ENCODE measurements at regions not wholly inside any gene's neighbourhood (a gene's known extent, or its start where the extent isn't known, plus 50 kb on each side); places are given as distances from the start of the nearest gene placed in this dataset.

DNA sequence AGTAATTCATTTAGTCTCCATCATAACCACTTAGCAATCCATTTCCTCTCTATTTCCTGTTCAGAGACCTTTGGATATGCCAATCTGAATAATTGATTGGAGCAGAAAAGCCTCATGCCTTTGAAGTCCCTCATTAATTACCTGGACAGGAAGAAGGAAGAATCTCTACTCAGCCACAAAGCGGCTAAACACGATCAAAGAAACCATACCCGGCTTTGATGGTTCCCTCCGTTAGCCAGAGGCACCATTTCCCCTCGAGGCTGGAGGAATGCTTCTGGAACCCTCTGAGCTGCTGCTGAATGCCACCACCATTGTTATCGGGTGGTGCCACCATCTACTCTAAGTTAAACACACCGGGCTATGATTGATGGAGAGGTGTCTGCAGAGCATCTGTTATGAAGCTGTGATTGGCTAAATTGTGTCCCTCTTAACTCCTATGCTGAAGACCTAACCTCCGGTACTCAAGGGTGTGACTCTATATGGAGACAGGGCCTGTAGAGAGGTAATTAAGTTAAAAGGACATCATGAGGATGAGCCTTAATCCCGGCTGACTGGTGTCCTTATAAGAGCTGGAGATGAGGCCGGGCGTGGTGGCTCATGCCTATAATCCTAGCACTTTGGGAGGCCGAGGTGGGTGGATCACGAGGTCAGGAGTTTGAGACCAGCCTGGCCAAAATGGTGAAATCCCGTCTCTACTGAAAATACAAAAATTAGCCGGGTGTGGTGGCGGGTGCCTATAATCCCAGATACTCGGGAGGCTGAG lies 168.6 kb downstream of the CTTN start:
- Mint-ChIP-seq H3K4me1 (peaks cover 23% of the 10 kb centered on the region), H3K9me3 (peaks cover 2% of the 10 kb centered on the region), H3K27ac (no peak overlapping the region), H3K27me3 (ENCODE audit: insufficient read depth, low read depth) (peaks cover 2% of the 10 kb centered on the region), H3K36me3 (no peaks in the 10 kb centered on the region), H3K4me3 (no peak overlapping the region)
- Histone ChIP-seq H3K36me3 (no peaks in the 10 kb centered on the region), H4K20me1 (ENCODE audit: low read depth) (no peaks in the 10 kb centered on the region), H3K4me1 (peaks cover 14% of the 10 kb centered on the region), H3K27ac (no peak overlapping the region), H3K9ac (no peak overlapping the region), H3K79me2 (ENCODE audit: low read depth) (no peaks in the 10 kb centered on the region), H3K9me3 (ENCODE audit: low read depth) (no peaks in the 10 kb centered on the region), H2AFZ (replicated peaks) (no peak overlapping the region), H3F3A (ENCODE audit: low read depth) (peaks cover 4% of the 10 kb centered on the region), H3K4me3 (no peak overlapping the region), H3K4me2 (no peak overlapping the region), H3K27me3 (no peaks in the 10 kb centered on the region)
- DNase-seq (ENCODE audit: low spot score) = no peak
- TF ChIP-seq, protein P1, sequence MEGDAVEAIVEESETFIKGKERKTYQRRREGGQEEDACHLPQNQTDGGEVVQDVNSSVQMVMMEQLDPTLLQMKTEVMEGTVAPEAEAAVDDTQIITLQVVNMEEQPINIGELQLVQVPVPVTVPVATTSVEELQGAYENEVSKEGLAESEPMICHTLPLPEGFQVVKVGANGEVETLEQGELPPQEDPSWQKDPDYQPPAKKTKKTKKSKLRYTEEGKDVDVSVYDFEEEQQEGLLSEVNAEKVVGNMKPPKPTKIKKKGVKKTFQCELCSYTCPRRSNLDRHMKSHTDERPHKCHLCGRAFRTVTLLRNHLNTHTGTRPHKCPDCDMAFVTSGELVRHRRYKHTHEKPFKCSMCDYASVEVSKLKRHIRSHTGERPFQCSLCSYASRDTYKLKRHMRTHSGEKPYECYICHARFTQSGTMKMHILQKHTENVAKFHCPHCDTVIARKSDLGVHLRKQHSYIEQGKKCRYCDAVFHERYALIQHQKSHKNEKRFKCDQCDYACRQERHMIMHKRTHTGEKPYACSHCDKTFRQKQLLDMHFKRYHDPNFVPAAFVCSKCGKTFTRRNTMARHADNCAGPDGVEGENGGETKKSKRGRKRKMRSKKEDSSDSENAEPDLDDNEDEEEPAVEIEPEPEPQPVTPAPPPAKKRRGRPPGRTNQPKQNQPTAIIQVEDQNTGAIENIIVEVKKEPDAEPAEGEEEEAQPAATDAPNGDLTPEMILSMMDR (IDR thresholded peaks at IDR 0.05) = no peak
- TF ChIP-seq EZH2phosphoT487 (IDR thresholded peaks at IDR 0.05) = no peak
- no peak for TF ChIP-seq EZH2 (IDR thresholded peaks at IDR 0.05)

DNA sequence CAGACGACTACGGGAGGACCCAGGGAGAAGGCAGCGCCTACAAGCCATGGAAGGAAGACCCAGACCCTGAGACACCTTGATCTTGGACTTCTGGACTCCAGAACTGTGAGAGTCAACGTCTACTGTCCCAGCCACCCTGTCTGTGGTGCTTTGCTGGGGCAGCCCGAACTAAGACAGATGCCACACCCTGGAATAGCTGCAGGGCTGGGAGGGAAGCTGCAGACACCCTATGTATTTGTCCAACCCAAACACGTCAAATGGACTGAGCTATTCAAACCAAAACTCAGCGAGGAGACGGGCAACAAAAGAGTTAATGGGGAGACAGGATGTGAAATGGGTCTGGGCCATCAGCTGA lies 169.3 kb downstream of the CTTN start:
- Histone ChIP-seq H3K27me3 (no peaks in the 10 kb centered on the region), H3K9ac (no peak overlapping the region), H3K4me1 (peaks cover 14% of the 10 kb centered on the region), H3K4me3 (no peak overlapping the region), H4K20me1 (ENCODE audit: low read depth) (no peaks in the 10 kb centered on the region), H3K4me2 (peak overlapping the region; percentile 63), H3K27ac (no peak overlapping the region), H3K36me3 (no peaks in the 10 kb centered on the region), H2AFZ (replicated peaks) (peak overlapping the region; percentile 63), H3K79me2 (ENCODE audit: low read depth) (no peaks in the 10 kb centered on the region), H3F3A (ENCODE audit: low read depth) (peaks cover 4% of the 10 kb centered on the region), H3K9me3 (ENCODE audit: low read depth) (no peaks in the 10 kb centered on the region)
- no peak for DNase-seq (ENCODE audit: low spot score)
- Mint-ChIP-seq H3K27me3 (ENCODE audit: insufficient read depth, low read depth) (peaks cover 4% of the 10 kb centered on the region), H3K27ac (peak overlapping the region; percentile 43), H3K9me3 (peaks cover 2% of the 10 kb centered on the region), H3K4me3 (peak overlapping the region; percentile 58), H3K4me1 (peaks cover 24% of the 10 kb centered on the region), H3K36me3 (no peaks in the 10 kb centered on the region)
- TF ChIP-seq, protein P1 (IDR thresholded peaks at IDR 0.05) = no peak
- TF ChIP-seq EZH2 (IDR thresholded peaks at IDR 0.05) (no peak), EZH2phosphoT487 (IDR thresholded peaks at IDR 0.05) (no peak)

- DNase-seq (ENCODE audit: low spot score) = peak; percentile 71
- Mint-ChIP-seq H3K27me3 (ENCODE audit: insufficient read depth, low read depth) (peaks cover 5% of the 10 kb centered on the region), H3K4me1 (peaks cover 27% of the 10 kb centered on the region), H3K36me3 (no peaks in the 10 kb centered on the region), H3K9me3 (peaks cover 2% of the 10 kb centered on the region), H3K4me3 (no peak overlapping the region), H3K27ac (peak overlapping the region; percentile 43)
- TF ChIP-seq, protein P1 (IDR thresholded peaks at IDR 0.05) = peak; percentile 40
- TF ChIP-seq EZH2 (IDR thresholded peaks at IDR 0.05) = no peak
- peak overlapping the region; percentile 63 for H2AFZ ChIP-seq (replicated peaks)
- peaks cover 14% of the 10 kb centered on the region for H3K4me1 ChIP-seq
- no peaks in the 10 kb centered on the region for H3K36me3 ChIP-seq
- H3F3A ChIP-seq (ENCODE audit: low read depth) = peaks cover 4% of the 10 kb centered on the region
- H3K27ac ChIP-seq = no peak overlapping the region
- H3K79me2 ChIP-seq (ENCODE audit: low read depth) = no peaks in the 10 kb centered on the region
- peak overlapping the region; percentile 63 for H3K4me2 ChIP-seq
- no peak overlapping the region for H3K9ac ChIP-seq
- no peaks in the 10 kb centered on the region for H3K27me3 ChIP-seq
- no peaks in the 10 kb centered on the region for H3K9me3 ChIP-seq (ENCODE audit: low read depth)
- H4K20me1 ChIP-seq (ENCODE audit: low read depth) = no peaks in the 10 kb centered on the region
- no peak overlapping the region for H3K4me3 ChIP-seq
These were observed 169.9 kb downstream of the CTTN start for GRCh38 chr11:70568035-70568813.

All from neural progenitor cell (in vitro differentiated cells).